ENCODE measurements at regions not wholly inside any gene's neighbourhood (a gene's known extent, or its start where the extent isn't known, plus 50 kb on each side); places are given as distances from the start of the nearest gene placed in this dataset.

GRCh38 chr2:123746006-123746405 is 279.1 kb upstream of the CNTNAP5 start:
- H3K4me3 ChIP-seq (ENCODE audit: low read length), result no peak overlapping the region
- H3K27me3 ChIP-seq (ENCODE audit: low read length), result no peaks in the 10 kb centered on the region
- no peaks in the 10 kb centered on the region for H3K79me2 ChIP-seq (ENCODE audit: low read length)
- H2AFZ ChIP-seq (ENCODE audit: low read length), result no peak overlapping the region
- H3K9me3 ChIP-seq (ENCODE audit: low read length), result no peaks in the 10 kb centered on the region
- DNase-seq, result no peak
- no peaks in the 10 kb centered on the region for H3K36me3 ChIP-seq (ENCODE audit: insufficient read depth, low read length)
- no peaks in the 10 kb centered on the region for H4K20me1 ChIP-seq (ENCODE audit: insufficient read depth, low read depth, low read length)
- H3K4me2 ChIP-seq (ENCODE audit: low read depth, low read length, poor library complexity, severe bottlenecking), result no peak overlapping the region
- H3K9ac ChIP-seq (ENCODE audit: low read length), result no peak overlapping the region
- no peaks in the 10 kb centered on the region for H3K4me1 ChIP-seq (ENCODE audit: low read length)
- no peak overlapping the region for H3K27ac ChIP-seq (ENCODE audit: low read length)
- H3K9me2 ChIP-seq (replicated peaks; ENCODE audit: insufficient read depth, low read length), result no peaks in the 10 kb centered on the region

DNA sequence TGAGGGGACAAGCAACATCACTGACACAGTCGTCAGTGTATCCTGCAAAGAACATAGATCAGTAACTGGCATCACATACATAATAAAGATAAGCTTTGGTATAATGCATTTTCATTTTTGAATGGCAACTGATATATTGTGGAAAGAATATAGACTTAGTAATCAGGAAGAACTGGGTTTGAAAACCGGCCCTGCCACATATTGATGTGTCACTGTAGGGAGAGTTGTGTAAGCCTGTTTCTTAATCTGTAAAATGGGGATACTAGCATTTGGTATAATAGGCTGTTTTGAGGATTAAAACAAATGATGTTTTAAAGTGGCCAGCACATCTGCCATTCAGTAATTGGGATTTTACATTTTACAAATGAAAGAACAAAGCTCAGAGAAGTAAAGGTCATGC is 277.8 kb upstream of the CNTNAP5 start:
- no peaks in the 10 kb centered on the region for H3K9me3 ChIP-seq (ENCODE audit: low read length)
- no peak for DNase-seq

GRCh38 chr2:123762221-123762620 is 262.9 kb upstream of the CNTNAP5 start:
- no peak for DNase-seq
- no peaks in the 10 kb centered on the region for H3K9me3 ChIP-seq (ENCODE audit: low read length)
- no peak overlapping the region for H3K9ac ChIP-seq (ENCODE audit: low read length)
- H3K4me3 ChIP-seq (ENCODE audit: low read length), result no peak overlapping the region
- H3K9me2 ChIP-seq (replicated peaks; ENCODE audit: insufficient read depth, low read length), result no peaks in the 10 kb centered on the region
- no peaks in the 10 kb centered on the region for H4K20me1 ChIP-seq (ENCODE audit: insufficient read depth, low read depth, low read length)
- H3K36me3 ChIP-seq (ENCODE audit: insufficient read depth, low read length), result no peaks in the 10 kb centered on the region
- no peaks in the 10 kb centered on the region for H3K79me2 ChIP-seq (ENCODE audit: low read length)
- H3K4me1 ChIP-seq (ENCODE audit: low read length), result no peaks in the 10 kb centered on the region
- no peak overlapping the region for H3K27ac ChIP-seq (ENCODE audit: low read length)
- no peak overlapping the region for H2AFZ ChIP-seq (ENCODE audit: low read length)
- no peaks in the 10 kb centered on the region for H3K27me3 ChIP-seq (ENCODE audit: low read length)
- H3K4me2 ChIP-seq (ENCODE audit: low read depth, low read length, poor library complexity, severe bottlenecking), result no peak overlapping the region

More for the DNA sequence above, 277.8 kb upstream of the CNTNAP5 start:
- Histone ChIP-seq H3K4me1 (ENCODE audit: low read length) (no peaks in the 10 kb centered on the region), H2AFZ (ENCODE audit: low read length) (no peak overlapping the region), H3K4me3 (ENCODE audit: low read length) (no peak overlapping the region), H3K27me3 (ENCODE audit: low read length) (no peaks in the 10 kb centered on the region), H4K20me1 (ENCODE audit: insufficient read depth, low read depth, low read length) (no peaks in the 10 kb centered on the region), H3K79me2 (ENCODE audit: low read length) (no peaks in the 10 kb centered on the region), H3K9ac (ENCODE audit: low read length) (no peak overlapping the region), H3K27ac (ENCODE audit: low read length) (no peak overlapping the region), H3K36me3 (ENCODE audit: insufficient read depth, low read length) (no peaks in the 10 kb centered on the region), H3K9me2 (replicated peaks; ENCODE audit: insufficient read depth, low read length) (no peaks in the 10 kb centered on the region), H3K4me2 (ENCODE audit: low read depth, low read length, poor library complexity, severe bottlenecking) (no peak overlapping the region)

DNA sequence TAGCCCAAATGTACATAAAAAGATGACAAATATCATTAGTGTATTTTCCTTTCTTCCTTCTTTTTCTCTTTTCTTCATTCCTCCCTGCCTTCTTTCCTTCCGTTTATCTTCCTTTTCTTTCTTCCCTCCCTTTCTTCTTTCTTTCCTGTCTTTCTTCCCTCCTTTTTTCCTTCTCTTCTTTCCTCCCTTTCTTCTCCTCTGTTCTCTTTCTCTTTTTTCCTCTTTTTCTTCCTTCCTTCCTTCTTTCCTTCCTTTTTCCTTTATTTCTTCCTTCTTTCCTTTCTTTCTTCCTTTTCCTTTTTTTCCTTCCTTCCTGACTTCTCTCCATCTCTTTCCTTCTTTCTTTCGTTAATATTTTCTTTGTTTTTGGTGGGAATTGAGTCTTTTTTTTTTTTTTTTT is 256.9 kb upstream of the CNTNAP5 start:
- Histone ChIP-seq H3K4me2 (ENCODE audit: low read depth, low read length, poor library complexity, severe bottlenecking) (no peak overlapping the region), H3K27ac (ENCODE audit: low read length) (no peak overlapping the region), H3K79me2 (ENCODE audit: low read length) (no peaks in the 10 kb centered on the region), H3K9me2 (replicated peaks; ENCODE audit: insufficient read depth, low read length) (no peaks in the 10 kb centered on the region), H3K27me3 (ENCODE audit: low read length) (no peaks in the 10 kb centered on the region), H3K36me3 (ENCODE audit: insufficient read depth, low read length) (no peaks in the 10 kb centered on the region), H3K4me3 (ENCODE audit: low read length) (no peak overlapping the region), H3K9ac (ENCODE audit: low read length) (no peak overlapping the region), H3K9me3 (ENCODE audit: low read length) (no peaks in the 10 kb centered on the region), H2AFZ (ENCODE audit: low read length) (no peak overlapping the region), H3K4me1 (ENCODE audit: low read length) (no peaks in the 10 kb centered on the region), H4K20me1 (ENCODE audit: insufficient read depth, low read depth, low read length) (no peaks in the 10 kb centered on the region)
- no peak for DNase-seq

- Histone ChIP-seq H3K4me2 (ENCODE audit: low read depth, low read length, poor library complexity, severe bottlenecking) (no peak overlapping the region), H3K4me1 (ENCODE audit: low read length) (no peaks in the 10 kb centered on the region), H4K20me1 (ENCODE audit: insufficient read depth, low read depth, low read length) (no peaks in the 10 kb centered on the region), H3K27me3 (ENCODE audit: low read length) (no peaks in the 10 kb centered on the region), H3K4me3 (ENCODE audit: low read length) (no peak overlapping the region), H3K9me2 (replicated peaks; ENCODE audit: insufficient read depth, low read length) (no peaks in the 10 kb centered on the region), H3K79me2 (ENCODE audit: low read length) (no peaks in the 10 kb centered on the region), H3K9ac (ENCODE audit: low read length) (no peak overlapping the region), H3K36me3 (ENCODE audit: insufficient read depth, low read length) (no peaks in the 10 kb centered on the region), H3K27ac (ENCODE audit: low read length) (no peak overlapping the region), H3K9me3 (ENCODE audit: low read length) (no peaks in the 10 kb centered on the region), H2AFZ (ENCODE audit: low read length) (no peak overlapping the region)
- no peak for DNase-seq
Observed at GRCh38 chr2:123769001-123769400, 256.1 kb upstream of the CNTNAP5 start.

DNA sequence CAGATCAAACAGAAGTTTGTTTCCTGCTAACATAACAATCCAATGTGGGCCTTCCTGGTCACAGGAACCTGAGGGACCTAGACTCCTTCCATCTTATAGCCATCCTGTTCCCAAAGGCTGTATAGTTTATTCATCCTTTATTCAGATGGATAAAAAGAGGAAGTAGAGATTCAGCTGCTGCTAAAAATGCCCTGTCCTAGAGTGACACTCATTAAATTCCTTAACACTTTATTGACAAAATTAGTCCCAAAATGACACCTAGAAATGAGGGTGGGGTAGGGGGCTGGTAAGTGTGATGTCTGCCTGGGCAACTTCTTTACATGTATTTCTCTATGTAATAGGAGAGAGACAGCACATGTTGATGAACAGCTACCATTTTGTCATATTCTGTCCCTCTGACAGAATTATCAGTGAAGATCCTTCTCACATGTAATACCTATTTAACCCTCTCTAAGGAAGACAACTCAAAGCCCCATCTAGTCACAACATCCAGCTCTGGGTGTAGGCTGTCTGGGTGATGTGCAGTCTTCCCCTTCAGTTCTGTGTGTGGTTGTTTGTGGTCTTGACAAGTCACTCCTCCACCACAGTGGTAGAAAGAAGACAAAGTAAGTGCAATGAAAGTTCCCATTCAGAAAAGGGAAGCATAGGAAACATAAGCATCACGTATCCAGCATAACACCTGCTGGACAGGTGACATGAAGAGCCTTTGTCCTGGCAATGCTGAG is 253.9 kb upstream of the CNTNAP5 start:
- Histone ChIP-seq H3K4me2 (ENCODE audit: low read depth, low read length, poor library complexity, severe bottlenecking) (no peak overlapping the region), H3K4me3 (ENCODE audit: low read length) (no peak overlapping the region), H3K36me3 (ENCODE audit: insufficient read depth, low read length) (no peaks in the 10 kb centered on the region), H2AFZ (ENCODE audit: low read length) (no peak overlapping the region), H3K4me1 (ENCODE audit: low read length) (no peaks in the 10 kb centered on the region), H3K27ac (ENCODE audit: low read length) (no peak overlapping the region), H3K27me3 (ENCODE audit: low read length) (no peaks in the 10 kb centered on the region), H3K9me3 (ENCODE audit: low read length) (no peaks in the 10 kb centered on the region), H3K9ac (ENCODE audit: low read length) (no peak overlapping the region), H3K9me2 (replicated peaks; ENCODE audit: insufficient read depth, low read length) (no peaks in the 10 kb centered on the region), H4K20me1 (ENCODE audit: insufficient read depth, low read depth, low read length) (no peaks in the 10 kb centered on the region), H3K79me2 (ENCODE audit: low read length) (no peaks in the 10 kb centered on the region)
- DNase-seq, result no peak

DNA sequence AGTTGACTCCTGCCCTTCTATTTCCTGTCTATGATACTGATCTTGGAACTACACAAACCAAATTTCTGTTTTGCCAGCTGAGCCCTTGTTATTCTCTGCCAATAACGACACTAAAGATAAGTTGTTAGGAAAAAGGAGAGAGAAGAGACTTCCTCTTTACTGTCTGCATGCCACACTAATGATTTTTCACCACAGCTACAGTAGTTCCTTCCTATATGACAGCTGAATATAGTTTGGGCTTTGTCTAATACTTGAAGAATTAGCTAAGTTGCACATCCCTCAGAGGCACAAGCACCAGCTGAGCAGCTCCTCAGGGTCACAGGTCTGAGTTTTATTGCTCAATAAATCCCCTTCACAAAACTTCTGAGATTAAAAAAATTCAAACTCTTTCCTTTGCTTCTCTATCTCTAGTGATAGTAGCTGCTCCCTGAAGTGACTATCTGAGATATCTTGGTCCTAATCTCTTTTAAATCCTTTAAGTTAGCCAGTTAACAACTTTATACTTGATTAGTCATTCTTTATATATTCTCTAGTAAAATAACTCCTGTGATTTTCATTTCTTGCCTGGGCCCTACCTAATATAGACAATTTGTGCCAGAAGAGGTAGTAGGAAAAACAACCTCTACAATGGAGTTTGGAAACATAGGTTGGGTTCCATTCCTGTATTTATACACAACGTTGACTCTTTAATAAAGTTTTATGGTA is 253.0 kb upstream of the CNTNAP5 start:
- Histone ChIP-seq H3K27me3 (ENCODE audit: low read length) (no peaks in the 10 kb centered on the region), H3K36me3 (ENCODE audit: insufficient read depth, low read length) (no peaks in the 10 kb centered on the region), H3K79me2 (ENCODE audit: low read length) (no peaks in the 10 kb centered on the region), H3K27ac (ENCODE audit: low read length) (no peak overlapping the region), H3K4me2 (ENCODE audit: low read depth, low read length, poor library complexity, severe bottlenecking) (no peak overlapping the region), H3K4me1 (ENCODE audit: low read length) (no peaks in the 10 kb centered on the region), H3K9me2 (replicated peaks; ENCODE audit: insufficient read depth, low read length) (no peaks in the 10 kb centered on the region), H3K4me3 (ENCODE audit: low read length) (no peak overlapping the region), H3K9me3 (ENCODE audit: low read length) (no peaks in the 10 kb centered on the region), H2AFZ (ENCODE audit: low read length) (no peak overlapping the region), H3K9ac (ENCODE audit: low read length) (no peak overlapping the region), H4K20me1 (ENCODE audit: insufficient read depth, low read depth, low read length) (no peaks in the 10 kb centered on the region)
- no peak for DNase-seq

DNA sequence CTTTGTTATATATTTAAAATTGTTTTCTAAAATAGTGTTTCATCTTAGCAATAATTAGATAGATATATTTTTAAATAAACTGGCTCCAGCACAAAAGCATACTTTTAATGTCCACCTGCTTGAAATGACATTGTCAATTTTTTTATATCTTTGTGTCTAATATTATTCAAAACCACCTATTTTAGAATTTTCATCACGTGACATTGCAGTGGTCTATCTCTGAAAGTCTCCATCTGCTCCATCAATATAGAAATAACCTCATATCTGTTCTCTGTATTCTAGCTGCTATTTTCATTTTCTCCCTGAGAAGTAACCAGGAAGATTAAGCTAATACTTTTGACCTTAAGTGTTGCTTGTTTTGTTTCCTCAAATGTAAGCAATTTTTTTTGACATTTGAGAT is 248.0 kb upstream of the CNTNAP5 start:
- H3K36me3 ChIP-seq (ENCODE audit: insufficient read depth, low read length), result no peaks in the 10 kb centered on the region
- no peaks in the 10 kb centered on the region for H3K9me3 ChIP-seq (ENCODE audit: low read length)
- H3K27ac ChIP-seq (ENCODE audit: low read length), result no peak overlapping the region
- no peak overlapping the region for H2AFZ ChIP-seq (ENCODE audit: low read length)
- H4K20me1 ChIP-seq (ENCODE audit: insufficient read depth, low read depth, low read length), result no peaks in the 10 kb centered on the region
- DNase-seq, result no peak
- H3K4me1 ChIP-seq (ENCODE audit: low read length), result no peaks in the 10 kb centered on the region
- H3K79me2 ChIP-seq (ENCODE audit: low read length), result no peaks in the 10 kb centered on the region
- H3K9ac ChIP-seq (ENCODE audit: low read length), result no peak overlapping the region
- no peaks in the 10 kb centered on the region for H3K27me3 ChIP-seq (ENCODE audit: low read length)
- H3K4me3 ChIP-seq (ENCODE audit: low read length), result no peak overlapping the region
- H3K9me2 ChIP-seq (replicated peaks; ENCODE audit: insufficient read depth, low read length), result no peaks in the 10 kb centered on the region
- H3K4me2 ChIP-seq (ENCODE audit: low read depth, low read length, poor library complexity, severe bottlenecking), result no peak overlapping the region
